ENCODE measurements at regions not wholly inside any gene's neighbourhood (a gene's known extent, or its start where the extent isn't known, plus 50 kb on each side); places are given as distances from the start of the nearest gene placed in this dataset.

GRCh38 chr6:21348504-21349195, 244.9 kb upstream of the SOX4 start:
- TF ChIP-seq CTCF (IDR thresholded peaks at IDR 0.05) (no peak), POLR2A (IDR thresholded peaks at IDR 0.05) (no peak)
- no peaks in the 10 kb centered on the region for H3K4me1 ChIP-seq (replicated peaks in 1 of 2)
- intact Hi-C loops (cut with DNase I) = no loop called here
- H3K27ac ChIP-seq = no peak overlapping the region
- no peak for DNase-seq
- H3K36me3 ChIP-seq (replicated peaks in 1 of 2) = no peaks in the 10 kb centered on the region
- no peak overlapping the region for H3K4me3 ChIP-seq
- H3K9me3 ChIP-seq (replicated peaks in 1 of 3) = no peaks in the 10 kb centered on the region
- H3K27me3 ChIP-seq = no peaks in the 10 kb centered on the region
- 38 to 55% (median 50%) methylated on average over 3 to 7 of the region's 7 CpGs for WGBS, 4 donors

GRCh38 chr6:21349834-21350233, 243.7 kb upstream of the SOX4 start:
- DNase-seq = no peak
- intact Hi-C loops (cut with DNase I) = no loop called here

GRCh38 chr6:21350926-21351325, 242.6 kb upstream of the SOX4 start:
- Histone ChIP-seq H3K36me3 (replicated peaks in 1 of 2) (no peaks in the 10 kb centered on the region), H3K4me1 (replicated peaks in 1 of 2) (no peaks in the 10 kb centered on the region), H3K27me3 (no peaks in the 10 kb centered on the region), H3K9me3 (replicated peaks in 1 of 3) (no peaks in the 10 kb centered on the region), H3K4me3 (no peak overlapping the region), H3K27ac (no peak overlapping the region)
- intact Hi-C loops (cut with DNase I) = no loop called here
- TF ChIP-seq CTCF (IDR thresholded peaks at IDR 0.05) = no peak
- no peak for TF ChIP-seq POLR2A (IDR thresholded peaks at IDR 0.05)
- 69 to 84% (median 79%) methylated on average over 5 of the region's 5 CpGs for WGBS, 4 donors
- DNase-seq = no peak

More at GRCh38 chr6:21349834-21350233, 243.7 kb upstream of the SOX4 start:
- no peak for TF ChIP-seq CTCF (IDR thresholded peaks at IDR 0.05)
- no peak for TF ChIP-seq POLR2A (IDR thresholded peaks at IDR 0.05)
- WGBS, 4 donors = 69 to 90% (median 75%) methylated on average over 3 of the region's 3 CpGs
- Histone ChIP-seq H3K4me3 (no peak overlapping the region), H3K27ac (no peak overlapping the region), H3K9me3 (replicated peaks in 1 of 3) (no peaks in the 10 kb centered on the region), H3K4me1 (replicated peaks in 1 of 2) (no peaks in the 10 kb centered on the region), H3K36me3 (replicated peaks in 1 of 2) (no peaks in the 10 kb centered on the region), H3K27me3 (no peaks in the 10 kb centered on the region)

- Histone ChIP-seq H3K27ac (no peak overlapping the region), H3K36me3 (replicated peaks in 1 of 2) (no peaks in the 10 kb centered on the region), H3K4me3 (no peak overlapping the region), H3K9me3 (replicated peaks in 1 of 3) (no peaks in the 10 kb centered on the region), H3K27me3 (no peaks in the 10 kb centered on the region), H3K4me1 (replicated peaks in 1 of 2) (no peaks in the 10 kb centered on the region)
- intact Hi-C loops (cut with DNase I) = no loop called here
- WGBS, 4 donors = 70 to 95% (median 92%) methylated on average over 2 of the region's 2 CpGs
- TF ChIP-seq POLR2A (IDR thresholded peaks at IDR 0.05) = no peak
- no peak for TF ChIP-seq CTCF (IDR thresholded peaks at IDR 0.05)
- no peak for DNase-seq
Measured at GRCh38 chr6:21352131-21352530, 241.4 kb upstream of the SOX4 start.

Data from adrenal gland (tissue), 9 donors.